Activated effector memory CD4-positive, alpha-beta T cell treated with Interleukin-2 at 50 U/mL for 16 hours (primary cell): ENCODE measurements at regions not wholly inside any gene's neighbourhood (a gene's known extent, or its start where the extent isn't known, plus 50 kb on each side); places are given as distances from the start of the nearest gene placed in this dataset.
"Not testable (repeated sequence)": the region's sequence is repeated elsewhere in the genome, so short reads cannot be mapped to it uniquely, and the experiment has no call there.

Experiments used
- DNase-seq: peaks from one replicate; pipeline ENCODE4 v3.0.0-alpha.2; 2020

GRCh38 chr1:83208540-83208939 lies 790.4 kb downstream of the TTLL7 start:
- DNase-seq = not testable (repeated sequence)

GRCh38 chr1:83194610-83195009 lies 804.3 kb downstream of the TTLL7 start:
- DNase-seq = not testable (repeated sequence)

- DNase-seq = not testable (repeated sequence)
Observed at GRCh38 chr1:83182033-83182728, 816.8 kb downstream of the TTLL7 start.

GRCh38 chr1:83180621-83181020 lies 818.3 kb downstream of the TTLL7 start:
- not testable (repeated sequence) for DNase-seq

GRCh38 chr1:83167634-83168033 lies 831.3 kb downstream of the TTLL7 start:
- DNase-seq = not testable (repeated sequence)

GRCh38 chr1:83163879-83164475 lies 835.0 kb downstream of the TTLL7 start:
- DNase-seq = not testable (repeated sequence)

- DNase-seq = not testable (repeated sequence)
Observed at GRCh38 chr1:83158924-83159323, 840.0 kb downstream of the TTLL7 start.

GRCh38 chr1:83154306-83154705 lies 844.6 kb downstream of the TTLL7 start:
- not testable (repeated sequence) for DNase-seq

- DNase-seq = not testable (repeated sequence)
Observed at GRCh38 chr1:83151167-83151898, 847.6 kb downstream of the TTLL7 start.

GRCh38 chr1:83150479-83150878 lies 848.5 kb downstream of the TTLL7 start:
- DNase-seq = not testable (repeated sequence)

GRCh38 chr1:83145820-83146219 lies 853.1 kb downstream of the TTLL7 start:
- DNase-seq = not testable (repeated sequence)

- not testable (repeated sequence) for DNase-seq
Observed at GRCh38 chr1:83142802-83143201, 856.1 kb downstream of the TTLL7 start.

- not testable (repeated sequence) for DNase-seq
Observed at GRCh38 chr1:83135524-83136157, 863.3 kb downstream of the TTLL7 start.

GRCh38 chr1:83134322-83135014 lies 864.5 kb downstream of the TTLL7 start:
- not testable (repeated sequence) for DNase-seq

- no peak for DNase-seq
Observed at GRCh38 chr1:83131692-83131955, 867.3 kb downstream of the TTLL7 start.

GRCh38 chr1:83130886-83131691 lies 867.8 kb downstream of the TTLL7 start:
- DNase-seq = no peak

GRCh38 chr1:83129107-83129506 lies 869.8 kb downstream of the TTLL7 start:
- no peak for DNase-seq

- DNase-seq = no peak
Observed at GRCh38 chr1:83125456-83125855, 873.5 kb downstream of the TTLL7 start.

- DNase-seq = no peak
Observed at GRCh38 chr1:83123019-83123418, 875.9 kb downstream of the TTLL7 start.

- DNase-seq = no peak
Observed at GRCh38 chr1:83118472-83118871, 880.5 kb downstream of the TTLL7 start.

- DNase-seq = not testable (repeated sequence)
Observed at GRCh38 chr1:83117030-83117429, 881.9 kb downstream of the TTLL7 start.

- no peak for DNase-seq
Observed at GRCh38 chr1:83115785-83116184, 883.1 kb downstream of the TTLL7 start.
